Spleen (tissue), 11 donors: ENCODE measurements at regions not wholly inside any gene's neighbourhood (a gene's known extent, or its start where the extent isn't known, plus 50 kb on each side); places are given as distances from the start of the nearest gene placed in this dataset.
"Not testable (repeated sequence)": the region's sequence is repeated elsewhere in the genome, so short reads cannot be mapped to it uniquely, and the experiment has no call there.

Experiments
- DNase-seq: peaks from one replicate; pipeline ENCODE4 v3.0.0-alpha.2; 2020
- H3K27ac ChIP-seq, 8 donors: fragments of 200-600 bp; sonication (generic) in 7 of 8; 1 replicate in 4 of 8; 2 replicates in 4 of 8; pipeline versions ENCODE4 v1.5.0 to v1.8.0; 2016 to 2021; ENCODE audit warnings: inconsistent platforms in 4 of 8, mild to moderate bottlenecking in 4 of 8, moderate library complexity in 1 of 8
- H3K27me3 ChIP-seq, 7 donors: fragments of 200-600 bp; sonication (generic) in 6 of 7; replicated peaks in 1 of 7; 1 replicate in 4 of 7; 2 replicates in 3 of 7; pipeline versions ENCODE4 v1.5.0 to v1.8.0; 2016 to 2021; ENCODE audit warnings: inconsistent platforms in 3 of 7, mild to moderate bottlenecking in 1 of 7
- H3K36me3 ChIP-seq, 6 donors: fragments of 200-600 bp; sonication (generic) in 5 of 6; 1 replicate in 4 of 6; 2 replicates in 2 of 6; pipeline versions ENCODE4 v1.5.0 to v1.8.0; 2016 to 2021; ENCODE audit warnings: inconsistent platforms in 2 of 6
- H3K4me1 ChIP-seq, 6 donors: fragments of 200-600 bp; sonication (generic) in 5 of 6; 1 replicate in 3 of 6; 2 replicates in 3 of 6; pipeline versions ENCODE4 v1.5.0 to v1.8.0; 2016 to 2021; ENCODE audit warnings: inconsistent platforms in 3 of 6
- H3K4me3 ChIP-seq, 8 donors: fragments of 200-600 bp; sonication (generic) in 7 of 8; 1 replicate in 4 of 8; 2 replicates in 4 of 8; pipeline versions ENCODE4 v1.5.0 to v1.8.0; 2016 to 2021; ENCODE audit warnings: inconsistent platforms in 4 of 8, mild to moderate bottlenecking in 4 of 8, moderate library complexity in 2 of 8
- H3K9me3 ChIP-seq, 8 donors: fragments of 200-600 bp; sonication (generic) in 7 of 8; 1 replicate in 4 of 8; 2 replicates in 4 of 8; pipeline versions ENCODE4 v1.5.0 to v1.8.0; 2016 to 2021; ENCODE audit warnings: inconsistent platforms in 4 of 8
- CTCF ChIP-seq, 11 experiments: fragments of 200-600 bp in 7 of 11; fragments of 450-650 bp in 4 of 11; sonication (generic) in 4 of 11; IDR thresholded peaks in 8 of 11; conservative IDR thresholded peaks in 3 of 11; 1 replicate in 7 of 11; 2 replicates in 4 of 11; pipeline versions ENCODE4 v1.4.0 to v1.8.0; 2016 to 2021; ENCODE audit warnings: antibody characterized with exemption in 11 of 11, inconsistent platforms in 4 of 11, mild to moderate bottlenecking in 1 of 11
- POLR2A ChIP-seq, 3 donors: fragments of 450-650 bp; IDR thresholded peaks; one replicate each; pipeline ENCODE4 v1.5.1; 2017; ENCODE audit warnings: antibody characterized with exemption in 3 of 3, mild to moderate bottlenecking in 1 of 3
- POLR2AphosphoS5 ChIP-seq, 3 donors: sonication (generic); formaldehyde crosslinking; IDR thresholded peaks; one replicate each; pipeline ENCODE4 v1.5.1; 2017; ENCODE audit warnings: antibody characterized with exemption in 3 of 3
- WGBS, 5 donors: extraction: QIAGEN DNeasy Blood & Tissue Kit in 3 of 5; methylation state at CpG; one replicate each; pipeline versions ENCODE4 v1.1.5 to v1.1.7; 2013 to 2018; 5-methylcytosine and 5-hydroxymethylcytosine counted together
- intact Hi-C: fragments of 100-400 bp; cut with DNase I; formaldehyde crosslinking; loops from one replicate; pipeline ENCODE4 v1.15.0; 2023; ENCODE audit warnings: low total_unique reads
- donor health status: healthy with polysubstance abuse.
- donor health status: DM: no; HTN: no; CAD: no; lungs with moderate emphysema.
- donor health status: DM: no; HTN: no; CAD: no.
- donor health status: Bipolar disorder and iron deficiency.
- donor health status: healthy.
- donor health status: DM: no; HTN: no; CAD: no.
- donor health status: DM: yes; HTN: yes; CAD: no.

GRCh38 chr5:32916648-32917047, 205.5 kb downstream of the NPR3 start:
- no peaks in the 10 kb centered on the region for H3K36me3 ChIP-seq
- no peak for DNase-seq
- no peak overlapping the region for H3K4me3 ChIP-seq
- no peak for TF ChIP-seq CTCF (IDR thresholded peaks at IDR 0.05 in 8 of 11, conservative IDR thresholded peaks at IDR 0.05 in 3 of 11)
- no peak for TF ChIP-seq POLR2AphosphoS5 (IDR thresholded peaks at IDR 0.05)
- TF ChIP-seq POLR2A (IDR thresholded peaks at IDR 0.05): no peak
- no peaks in the 10 kb centered on the region for H3K4me1 ChIP-seq
- peaks cover 0 to 4% (median 0%) of the 10 kb centered on the region in 8 donors for H3K9me3 ChIP-seq
- H3K27ac ChIP-seq: no peak overlapping the region
- intact Hi-C loops: no loop called here
- H3K27me3 ChIP-seq: no peaks in the 10 kb centered on the region
- WGBS, 5 donors: 57 to 73% (median 62%) methylated on average over 1 of the region's 1 CpG

DNA sequence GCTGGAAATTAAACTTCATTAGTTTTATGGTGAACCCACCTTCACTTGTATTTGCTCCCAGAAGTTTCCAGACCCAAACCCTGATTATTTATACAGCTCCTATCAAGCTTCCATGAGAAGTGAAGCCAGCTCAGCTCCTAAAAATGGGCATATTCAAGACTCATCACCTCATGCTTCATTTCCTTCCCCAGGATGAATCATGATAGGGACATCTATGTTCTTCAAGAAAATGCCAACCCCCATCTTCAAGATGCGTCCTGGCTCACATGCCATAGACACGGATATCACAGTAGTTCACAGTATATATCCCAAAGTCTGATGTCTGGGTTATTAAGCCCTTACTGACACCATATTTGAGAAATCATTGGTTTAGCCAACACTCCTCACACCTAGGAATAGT, 217.6 kb downstream of the NPR3 start:
- 90 to 100% (median 95%) methylated on average over 2 of the region's 2 CpGs for WGBS, 5 donors
- Histone ChIP-seq H3K36me3 (no peaks in the 10 kb centered on the region), H3K4me3 (no peak overlapping the region), H3K9me3 (no peaks in the 10 kb centered on the region), H3K27me3 (no peaks in the 10 kb centered on the region), H3K27ac (no peak overlapping the region), H3K4me1 (no peaks in the 10 kb centered on the region)
- DNase-seq: no peak
- no peak for TF ChIP-seq CTCF (IDR thresholded peaks at IDR 0.05 in 8 of 11, conservative IDR thresholded peaks at IDR 0.05 in 3 of 11)
- TF ChIP-seq POLR2A (IDR thresholded peaks at IDR 0.05): no peak
- TF ChIP-seq POLR2AphosphoS5 (IDR thresholded peaks at IDR 0.05): no peak
- intact Hi-C loops: no loop called here

DNA sequence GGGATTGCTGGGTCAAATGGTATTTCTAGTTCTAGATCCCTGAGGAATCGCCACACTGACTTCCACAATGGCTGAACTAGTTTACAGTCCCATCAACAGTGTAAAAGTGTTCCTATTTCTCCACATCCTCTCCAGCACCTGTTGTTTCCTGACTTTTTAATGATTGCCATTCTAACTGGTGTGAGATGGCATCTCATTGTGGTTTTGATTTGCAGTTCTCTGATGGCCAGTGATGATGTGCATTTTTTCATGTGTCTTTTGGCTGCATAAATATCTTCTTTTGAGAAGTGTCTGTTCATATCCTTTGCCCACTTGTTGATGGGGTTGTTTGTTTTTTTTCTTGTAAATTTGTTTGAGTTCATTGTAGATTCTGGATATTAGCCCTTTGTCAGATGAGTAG, 220.3 kb downstream of the NPR3 start:
- 50 to 92% (median 71%) methylated on average over 1 of the region's 1 CpG for WGBS, 5 donors
- intact Hi-C loops, DNase-seq, H3K27me3 ChIP-seq, H3K36me3 ChIP-seq, H3K27ac ChIP-seq, H3K4me3 ChIP-seq, H3K4me1 ChIP-seq, H3K9me3 ChIP-seq: not testable (repeated sequence)

DNA sequence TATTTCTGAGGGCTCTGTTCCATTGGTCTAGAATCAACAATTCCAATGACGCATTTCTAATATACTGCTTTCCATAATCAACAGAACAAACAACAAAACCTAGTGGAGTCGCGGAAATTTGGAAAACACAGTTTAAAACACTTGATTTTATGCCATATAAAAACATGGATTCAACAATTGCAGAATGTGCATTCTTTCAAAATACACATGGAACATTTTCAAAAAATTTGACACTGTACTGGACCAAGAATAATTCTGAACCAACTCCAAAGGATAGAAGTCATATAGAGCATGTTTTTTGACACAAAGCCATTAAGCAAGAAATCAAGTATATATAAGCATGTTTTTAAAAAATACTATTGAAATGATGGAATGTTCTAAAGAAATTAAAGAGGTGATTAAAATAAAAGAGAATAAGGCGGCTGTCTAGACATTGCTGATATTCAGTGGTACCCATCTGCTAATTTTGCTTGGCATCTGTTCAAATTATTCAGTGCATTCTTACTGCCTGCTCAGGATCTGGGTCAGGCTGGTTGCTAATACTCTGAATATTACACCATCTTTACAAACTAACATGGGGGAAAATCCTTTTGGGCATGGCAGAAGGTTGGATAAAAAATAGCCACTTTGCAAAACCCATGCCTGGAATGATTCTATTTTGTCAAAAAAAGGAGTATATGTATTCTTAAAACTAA, 221.3 kb downstream of the NPR3 start:
- no peak for TF ChIP-seq CTCF (IDR thresholded peaks at IDR 0.05 in 8 of 11, conservative IDR thresholded peaks at IDR 0.05 in 3 of 11)
- no peak for TF ChIP-seq POLR2AphosphoS5 (IDR thresholded peaks at IDR 0.05)
- no peaks in the 10 kb centered on the region for H3K4me1 ChIP-seq
- H3K27ac ChIP-seq: no peak overlapping the region
- peaks cover 0 to 3% (median 0%) of the 10 kb centered on the region in 8 donors for H3K9me3 ChIP-seq
- no peaks in the 10 kb centered on the region for H3K36me3 ChIP-seq
- H3K4me3 ChIP-seq: no peak overlapping the region
- 61 to 76% (median 68%) methylated on average over 4 of the region's 4 CpGs for WGBS, 5 donors
- no peaks in the 10 kb centered on the region for H3K27me3 ChIP-seq
- no peak for DNase-seq
- intact Hi-C loops: no loop called here

GRCh38 chr5:32933692-32934091, 222.6 kb downstream of the NPR3 start:
- Histone ChIP-seq H3K4me1 (no peaks in the 10 kb centered on the region), H3K27me3 (no peaks in the 10 kb centered on the region), H3K27ac (no peak overlapping the region), H3K36me3 (no peaks in the 10 kb centered on the region), H3K9me3 (peaks cover 0 to 3% (median 0%) of the 10 kb centered on the region in 8 donors), H3K4me3 (no peak overlapping the region)
- DNase-seq: no peak
- 86 to 94% (median 90%) methylated on average over 8 of the region's 8 CpGs for WGBS, 5 donors
- TF ChIP-seq POLR2A (IDR thresholded peaks at IDR 0.05) (no peak), POLR2AphosphoS5 (IDR thresholded peaks at IDR 0.05) (no peak), CTCF (IDR thresholded peaks at IDR 0.05 in 8 of 11, conservative IDR thresholded peaks at IDR 0.05 in 3 of 11) (no peak)
- intact Hi-C loops: no loop called here
